GM18873 (cell line): ENCODE measurements at regions not wholly inside any gene's neighbourhood (a gene's known extent, or its start where the extent isn't known, plus 50 kb on each side); places are given as distances from the start of the nearest gene placed in this dataset.

Experiments
- ATAC-seq: cut with Tn5 transposase; IDR thresholded peaks from one replicate; pipeline ENCODE4 v1.9.1; 2021; ENCODE audit warnings: mild to moderate bottlenecking, moderate library complexity, moderate number of reproducible peaks; ENCODE audit not compliant: unreplicated experiment, low FRiP score

GRCh38 chr4:189396435-189396834 lies 544.2 kb upstream of the FRG1 start:
- no peak for ATAC-seq

- no peak for ATAC-seq
These were observed 536.4 kb upstream of the FRG1 start for GRCh38 chr4:189404271-189404670.

- ATAC-seq: no peak
These were observed 531.5 kb upstream of the FRG1 start for GRCh38 chr4:189409158-189409557.

GRCh38 chr4:189414021-189414420 lies 526.7 kb upstream of the FRG1 start:
- ATAC-seq: no peak

GRCh38 chr4:189420572-189420971 lies 520.1 kb upstream of the FRG1 start:
- ATAC-seq: no peak

GRCh38 chr4:189436207-189436606 lies 504.5 kb upstream of the FRG1 start:
- ATAC-seq: no peak

- no peak for ATAC-seq
These were observed 500.0 kb upstream of the FRG1 start for GRCh38 chr4:189440716-189441115.

GRCh38 chr4:189443341-189443740 lies 497.3 kb upstream of the FRG1 start:
- no peak for ATAC-seq

GRCh38 chr4:189445613-189446012 lies 495.1 kb upstream of the FRG1 start:
- ATAC-seq: no peak

GRCh38 chr4:189463734-189464133 lies 476.9 kb upstream of the FRG1 start:
- ATAC-seq: no peak

- no peak for ATAC-seq
These were observed 446.3 kb upstream of the FRG1 start for GRCh38 chr4:189494407-189494806.

GRCh38 chr4:189497516-189497915 lies 443.2 kb upstream of the FRG1 start:
- no peak for ATAC-seq

GRCh38 chr4:189497996-189498395 lies 442.7 kb upstream of the FRG1 start:
- no peak for ATAC-seq

GRCh38 chr4:189498457-189498856 lies 442.2 kb upstream of the FRG1 start:
- no peak for ATAC-seq

- ATAC-seq: no peak
These were observed 441.0 kb upstream of the FRG1 start for GRCh38 chr4:189499696-189500095.

- no peak for ATAC-seq
These were observed 439.7 kb upstream of the FRG1 start for GRCh38 chr4:189500970-189501369.

- peak; percentile 87 for ATAC-seq
These were observed 437.7 kb upstream of the FRG1 start for GRCh38 chr4:189502841-189503435.

- no peak for ATAC-seq
These were observed 436.5 kb upstream of the FRG1 start for GRCh38 chr4:189504220-189504619.

- ATAC-seq: no peak
These were observed 435.3 kb upstream of the FRG1 start for GRCh38 chr4:189505380-189505779.

GRCh38 chr4:189506080-189506479 lies 434.6 kb upstream of the FRG1 start:
- ATAC-seq: no peak

GRCh38 chr4:189507060-189507459 lies 433.6 kb upstream of the FRG1 start:
- no peak for ATAC-seq

GRCh38 chr4:189510601-189511000 lies 430.1 kb upstream of the FRG1 start:
- no peak for ATAC-seq

- no peak for ATAC-seq
These were observed 429.1 kb upstream of the FRG1 start for GRCh38 chr4:189511581-189511980.
